Ishikawa (cell line): ENCODE measurements at regions not wholly inside any gene's neighbourhood (a gene's known extent, or its start where the extent isn't known, plus 50 kb on each side); places are given as distances from the start of the nearest gene placed in this dataset.

ENCODE experiments used
- CEBPB ChIP-seq: IDR thresholded peaks from 2 replicates; pipeline ENCODE4 v1.6.1; 2012
- CREB1 ChIP-seq: IDR thresholded peaks from 2 replicates; pipeline ENCODE4 v1.6.1; 2012; ENCODE audit warnings: low read depth
- EGR1 ChIP-seq: IDR thresholded peaks from 2 replicates; pipeline ENCODE4 v1.6.1; 2012
- EP300 ChIP-seq: IDR thresholded peaks from 2 replicates; pipeline ENCODE4 v1.6.1; 2012; ENCODE audit warnings: borderline replicate concordance
- FOXM1 ChIP-seq: IDR thresholded peaks from 2 replicates; pipeline ENCODE4 v1.6.1; 2012; ENCODE audit warnings: low read depth, borderline replicate concordance
- MAX ChIP-seq: IDR thresholded peaks from 2 replicates; pipeline ENCODE4 v1.6.1; 2012
- NFIC ChIP-seq: IDR thresholded peaks from 2 replicates; pipeline ENCODE4 v1.6.1; 2012
- RAD21 ChIP-seq: IDR thresholded peaks from 2 replicates; pipeline ENCODE4 v1.6.1; 2012; ENCODE audit warnings: low read depth
- REST ChIP-seq: IDR thresholded peaks from 2 replicates; pipeline ENCODE4 v1.6.1; 2012; ENCODE audit warnings: low read depth, mild to moderate bottlenecking
- TCF12 ChIP-seq: IDR thresholded peaks from 2 replicates; pipeline ENCODE4 v1.6.1; 2012; ENCODE audit warnings: low read depth
- TEAD4 ChIP-seq: IDR thresholded peaks from 2 replicates; pipeline ENCODE4 v1.6.1; 2012
- USF1 ChIP-seq: IDR thresholded peaks from 2 replicates; pipeline ENCODE4 v1.6.1; 2012
- YY1 ChIP-seq: IDR thresholded peaks from 2 replicates; pipeline ENCODE4 v1.6.1; 2012; ENCODE audit warnings: low read depth
- ZBTB7A ChIP-seq: IDR thresholded peaks from 2 replicates; pipeline ENCODE4 v1.6.1; 2012; ENCODE audit warnings: low read depth

- no peak for TF ChIP-seq TCF12
- TF ChIP-seq ZBTB7A: no peak
- no peak for TF ChIP-seq EP300
- no peak for TF ChIP-seq REST
- TF ChIP-seq CREB1: no peak
- TF ChIP-seq YY1: no peak
- TF ChIP-seq MAX: no peak
- TF ChIP-seq FOXM1: no peak
- TF ChIP-seq EGR1: no peak
- TF ChIP-seq NFIC: no peak
- TF ChIP-seq CEBPB: no peak
- TF ChIP-seq RAD21: no peak
- TF ChIP-seq USF1: no peak
- no peak for TF ChIP-seq TEAD4
Observed at GRCh38 chr5:61894046-61894445, 412.0 kb upstream of the KIF2A start.
